Activated T-cell treated with anti-CD3 and anti-CD28 coated beads for 48 hours (primary cell): ENCODE measurements at regions not wholly inside any gene's neighbourhood (a gene's known extent, or its start where the extent isn't known, plus 50 kb on each side); places are given as distances from the start of the nearest gene placed in this dataset.
"Not testable (repeated sequence)": the region's sequence is repeated elsewhere in the genome, so short reads cannot be mapped to it uniquely, and the experiment has no call there.

Experiments used
- DNase-seq: peaks from one replicate; pipeline ENCODE4 v3.0.0-alpha.2; 2020; ENCODE audit warnings: low read depth

- DNase-seq, result no peak
These were observed 559.1 kb downstream of the ZNF674 start for GRCh38 chrX:45986081-45986480.

- not testable (repeated sequence) for DNase-seq
These were observed 562.1 kb downstream of the ZNF674 start for GRCh38 chrX:45982958-45983727.

GRCh38 chrX:45980726-45981125 is 564.5 kb downstream of the ZNF674 start:
- no peak for DNase-seq

- no peak for DNase-seq
These were observed 569.6 kb downstream of the ZNF674 start for GRCh38 chrX:45975633-45976032.

- DNase-seq, result no peak
These were observed 572.6 kb downstream of the ZNF674 start for GRCh38 chrX:45972636-45973035.

GRCh38 chrX:45959567-45959966 is 585.7 kb downstream of the ZNF674 start:
- no peak for DNase-seq

GRCh38 chrX:45956191-45956870 is 588.9 kb downstream of the ZNF674 start:
- no peak for DNase-seq

DNA sequence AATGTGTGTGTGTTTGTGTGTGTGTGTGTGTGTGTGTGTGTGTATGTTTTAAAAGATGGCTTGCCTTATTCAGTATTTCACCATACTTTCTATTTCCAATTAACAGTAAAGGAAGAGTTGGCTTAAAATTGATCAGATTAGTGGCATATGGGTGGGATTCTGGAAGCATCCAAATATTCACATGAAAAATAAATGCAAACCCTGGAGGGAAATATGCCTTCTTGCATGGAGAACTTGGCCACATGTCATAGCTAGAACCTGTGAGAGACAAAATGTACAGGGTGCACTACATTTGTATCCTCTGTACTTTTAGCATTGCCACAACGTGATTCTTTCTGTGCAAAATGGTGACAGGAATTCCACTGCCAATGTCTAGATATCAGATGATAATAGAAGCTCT is 589.6 kb downstream of the ZNF674 start:
- DNase-seq, result no peak

DNA sequence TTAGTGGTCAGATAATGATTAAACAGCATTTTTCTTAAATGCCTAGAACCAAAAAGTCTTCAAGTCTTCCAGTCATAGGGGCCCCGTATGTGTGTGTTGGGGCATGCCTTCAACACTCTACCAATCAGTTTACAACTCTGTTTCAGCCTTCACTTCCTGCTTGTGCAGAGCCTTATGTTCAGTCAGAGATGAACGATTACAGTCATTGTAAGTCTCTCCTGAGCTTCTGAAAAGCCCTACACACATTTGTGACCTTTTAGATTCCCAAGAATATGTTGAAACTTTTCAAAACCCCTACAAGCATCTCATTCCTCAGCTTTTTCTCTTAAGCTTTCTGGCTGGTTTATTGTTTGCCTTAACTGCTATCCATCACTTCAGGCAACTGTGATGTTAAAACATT is 591.2 kb downstream of the ZNF674 start:
- DNase-seq, result no peak

DNA sequence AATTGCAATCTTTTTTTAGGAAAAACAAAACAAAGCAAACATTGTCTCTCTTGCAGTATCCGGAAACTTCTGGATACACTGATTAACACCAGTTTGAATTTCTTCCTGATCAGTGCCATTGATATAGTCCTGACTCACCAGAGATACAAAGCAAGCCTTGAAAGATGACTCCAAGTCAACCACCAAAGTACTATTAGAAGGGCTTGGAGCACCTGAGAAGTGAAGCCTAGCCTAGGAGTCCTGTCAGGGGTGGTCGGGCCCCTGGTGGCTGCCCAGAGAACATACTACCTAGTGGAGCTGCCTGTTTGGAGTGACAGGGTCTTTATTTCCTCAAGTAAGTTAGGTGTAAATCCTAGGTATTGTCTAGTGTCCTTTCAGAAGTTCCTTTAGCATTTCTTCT is 593.2 kb downstream of the ZNF674 start:
- no peak for DNase-seq

GRCh38 chrX:45935408-45935807 is 609.8 kb downstream of the ZNF674 start:
- DNase-seq, result no peak

DNA sequence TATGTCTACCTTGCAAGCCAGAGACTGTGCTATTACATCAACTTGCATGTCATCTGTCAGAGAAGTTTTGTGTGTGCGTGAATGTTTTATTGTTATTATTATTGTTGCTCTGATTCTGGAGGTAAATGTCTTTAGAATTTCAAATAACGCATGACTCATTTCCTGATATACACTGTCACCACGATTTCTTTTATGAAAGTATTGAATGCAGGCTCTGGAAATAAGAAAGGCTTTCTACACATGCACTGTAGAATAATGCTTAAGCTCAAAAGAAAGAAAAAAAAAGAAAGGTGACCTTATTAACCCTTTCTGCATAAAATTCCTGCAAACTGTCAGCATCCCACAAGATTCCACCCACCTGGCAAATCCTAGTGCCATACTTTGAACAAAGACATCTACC is 632.9 kb downstream of the ZNF674 start:
- no peak for DNase-seq

- no peak for DNase-seq
These were observed 637.4 kb downstream of the ZNF674 start for GRCh38 chrX:45907786-45908185.

DNA sequence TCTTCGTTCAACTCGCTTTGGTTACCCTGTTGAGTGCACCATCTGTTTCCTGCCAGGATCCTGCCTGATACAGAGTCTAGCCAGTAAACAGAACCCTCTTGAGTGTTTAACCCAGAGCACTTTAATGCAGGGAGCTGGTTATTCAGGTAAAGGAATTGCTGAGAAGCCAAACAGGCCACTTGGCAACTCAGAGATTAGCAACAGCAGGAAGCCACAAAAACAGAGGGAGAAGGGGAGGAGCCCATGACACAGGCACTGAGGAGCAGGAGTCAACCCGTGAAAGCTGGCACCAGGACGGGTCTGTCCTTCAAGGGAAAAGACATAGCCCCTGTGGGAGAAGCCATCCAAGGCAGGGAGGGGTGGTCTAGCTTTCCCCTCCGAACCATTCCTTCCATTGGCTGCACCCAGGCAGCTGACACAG is 641.4 kb downstream of the ZNF674 start:
- no peak for DNase-seq

- DNase-seq, result no peak
These were observed 644.2 kb downstream of the ZNF674 start for GRCh38 chrX:45900766-45901615.

- DNase-seq, result no peak
These were observed 650.2 kb downstream of the ZNF674 start for GRCh38 chrX:45894864-45895645.

- DNase-seq, result no peak
These were observed 655.8 kb downstream of the ZNF674 start for GRCh38 chrX:45889471-45889870.

GRCh38 chrX:45888518-45888917 is 656.7 kb downstream of the ZNF674 start:
- DNase-seq, result no peak

GRCh38 chrX:45885931-45886330 is 659.3 kb downstream of the ZNF674 start:
- DNase-seq, result no peak

- DNase-seq, result no peak
These were observed 665.7 kb downstream of the ZNF674 start for GRCh38 chrX:45879512-45879911.

- no peak for DNase-seq
These were observed 669.0 kb downstream of the ZNF674 start for GRCh38 chrX:45876206-45876605.

GRCh38 chrX:45873781-45874180 is 671.4 kb downstream of the ZNF674 start:
- no peak for DNase-seq
